ENCODE measurements at regions not wholly inside any gene's neighbourhood (a gene's known extent, or its start where the extent isn't known, plus 50 kb on each side); places are given as distances from the start of the nearest gene placed in this dataset.

GRCh38 chr16:65388592-65388991, 266.7 kb upstream of the CDH11 start:
- TF ChIP-seq MLX (CRISPR knock-in tag; IDR thresholded peaks at IDR 0.05): no peak
- no peak for TF ChIP-seq CTCF (IDR thresholded peaks at IDR 0.05)
- TF ChIP-seq NFYB (CRISPR knock-in tag; conservative IDR thresholded peaks at IDR 0.05; ENCODE audit: low read depth): no peak

Data from WTC11 (cell line).